Natural killer cell (primary cell): ENCODE measurements at regions not wholly inside any gene's neighbourhood (a gene's known extent, or its start where the extent isn't known, plus 50 kb on each side); places are given as distances from the start of the nearest gene placed in this dataset.

Source experiments
- ATAC-seq, 3 donors: fragments of 150-1000 bp in 2 of 3; fragments of 200-7000 bp in 1 of 3; cut with Tn5 transposase; 1 replicate in 1 of 3; 2 replicates in 2 of 3; pipeline ENCODE4 v1.10.0; 2021; ENCODE audit warnings: mild to moderate bottlenecking in 2 of 3, moderate library complexity in 2 of 3
- DNase-seq, 2 donors: peaks; one replicate each; pipeline versions ENCODE4 v3.0.0 to v3.0.0-alpha.2; 2013 to 2021; ENCODE audit warnings: mixed read lengths in 1 of 2
- H3K27ac ChIP-seq: one replicate; pipeline ENCODE4 v1.5.1; 2013; ENCODE audit warnings: mild to moderate bottlenecking, low read length
- H3K27me3 ChIP-seq: one replicate; pipeline ENCODE4 v1.6.1; 2013; ENCODE audit warnings: low read length; ENCODE audit not compliant: control insufficient read depth, insufficient read depth
- H3K36me3 ChIP-seq: one replicate; pipeline ENCODE4 v1.6.1; 2013; ENCODE audit warnings: low read length; ENCODE audit not compliant: control insufficient read depth, insufficient read depth
- H3K4me1 ChIP-seq: one replicate; pipeline ENCODE4 v1.6.1; 2013; ENCODE audit warnings: low read length; ENCODE audit not compliant: control insufficient read depth, insufficient read depth
- H3K4me3 ChIP-seq: one replicate; pipeline ENCODE4 v1.5.1; 2013; ENCODE audit warnings: low read length
- H3K9me3 ChIP-seq: one replicate; pipeline ENCODE4 v1.6.1; 2013; ENCODE audit warnings: low read length; ENCODE audit not compliant: control insufficient read depth, insufficient read depth
- H3K27ac Mint-ChIP-seq, 2 donors: one replicate each; pipeline ENCODE4 v1.8.0; 2022; ENCODE audit warnings: mild to moderate bottlenecking in 2 of 2, mixed read lengths in 2 of 2, moderate library complexity in 1 of 2
- H3K27me3 Mint-ChIP-seq, 2 donors: one replicate each; pipeline ENCODE4 v1.8.0; 2022; ENCODE audit warnings: low read depth in 2 of 2, mixed read lengths in 2 of 2
- H3K36me3 Mint-ChIP-seq: one replicate; pipeline ENCODE4 v1.8.0; 2022; ENCODE audit warnings: mixed read lengths
- H3K4me1 Mint-ChIP-seq, 2 donors: one replicate each; pipeline ENCODE4 v1.8.0; 2022; ENCODE audit warnings: mixed read lengths in 2 of 2
- H3K4me3 Mint-ChIP-seq: one replicate; pipeline ENCODE4 v1.8.0; 2022; ENCODE audit warnings: mild to moderate bottlenecking, moderate library complexity, mixed read lengths
- H3K9me3 Mint-ChIP-seq, 2 donors: one replicate each; pipeline ENCODE4 v1.8.0; 2022; ENCODE audit warnings: mixed read lengths in 2 of 2
- CTCF ChIP-seq: fragments of 200-600 bp; IDR thresholded peaks from one replicate; pipeline ENCODE4 v1.8.0; 2022; ENCODE audit warnings: antibody characterized with exemption
- WGBS: methylation state at CpG from one replicate; pipeline ENCODE4 v1.1.7; 2013; ENCODE audit warnings: missing lambda C conversion rate; ENCODE audit not compliant: insufficient coverage; 5-methylcytosine and 5-hydroxymethylcytosine counted together
- intact Hi-C: fragments of 100-400 bp; cut with micrococcal nuclease; formaldehyde crosslinking; loops from one replicate; pipeline ENCODE4 v1.14.2; 2022

DNA sequence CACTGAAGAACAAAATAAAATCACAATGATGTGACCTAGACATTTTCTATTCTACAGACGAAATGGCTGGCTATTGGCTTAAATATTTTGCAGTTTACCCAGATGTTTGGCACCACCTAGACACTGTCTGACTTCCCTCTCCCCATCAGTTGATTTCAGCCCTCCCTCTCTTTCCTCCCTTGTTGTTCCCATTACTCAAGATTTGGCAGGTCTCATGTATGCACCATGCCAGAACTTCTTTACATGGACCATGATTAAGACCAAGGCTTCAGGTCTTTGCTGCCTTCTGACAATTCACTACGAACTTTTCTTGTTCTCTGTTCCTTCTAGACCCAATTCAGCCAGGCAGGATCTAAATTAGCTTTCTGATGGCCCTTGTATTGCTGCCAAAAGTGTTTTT, 66.6 kb upstream of the GDNF start:
- Histone ChIP-seq H3K27ac (no peak overlapping the region), H3K27me3 (no peaks in the 10 kb centered on the region), H3K36me3 (no peaks in the 10 kb centered on the region), H3K9me3 (no peaks in the 10 kb centered on the region), H3K4me1 (no peaks in the 10 kb centered on the region), H3K4me3 (no peak overlapping the region)
- DNase-seq (no peak), ATAC-seq (no peak)
- peaks cover 5 to 6% of the 10 kb centered on the region in 2 donors for H3K9me3 Mint-ChIP-seq
- peaks cover 0 to 11% of the 10 kb centered on the region in 2 donors for H3K4me1 Mint-ChIP-seq
- no peak overlapping the region for H3K4me3 Mint-ChIP-seq
- intact Hi-C loops: no loop called here
- 61% methylated on average over 2 of the region's 2 CpGs for WGBS
- H3K36me3 Mint-ChIP-seq: no peaks in the 10 kb centered on the region
- H3K27ac Mint-ChIP-seq: no peak overlapping the region
- peaks cover 3 to 10% of the 10 kb centered on the region in 2 donors for H3K27me3 Mint-ChIP-seq
- TF ChIP-seq CTCF: no peak

DNA sequence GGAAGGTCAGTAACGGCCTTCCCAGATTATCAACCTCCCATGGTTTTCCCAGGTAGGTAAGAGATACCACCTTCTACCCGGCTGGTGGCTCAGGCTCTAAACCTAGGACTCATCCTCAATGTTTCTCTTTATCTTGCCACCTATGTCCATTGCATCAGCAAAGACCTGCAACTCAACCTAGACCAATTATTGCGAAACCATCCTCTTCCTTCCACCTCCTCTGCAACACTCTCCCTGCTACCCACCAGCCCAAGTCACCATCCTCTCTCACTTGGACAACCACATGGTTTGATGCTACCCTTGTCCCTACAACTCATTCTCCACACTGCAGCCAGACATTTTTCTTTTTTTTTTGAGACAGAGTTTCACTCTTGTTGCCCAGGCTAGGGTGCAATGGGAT, 65.4 kb upstream of the GDNF start:
- H3K27me3 Mint-ChIP-seq: peaks cover 0 to 3% of the 10 kb centered on the region in 2 donors
- ATAC-seq: no peak
- no peak overlapping the region for H3K27ac Mint-ChIP-seq
- intact Hi-C loops: no loop called here
- Histone ChIP-seq H3K27me3 (no peaks in the 10 kb centered on the region), H3K4me3 (no peak overlapping the region), H3K4me1 (no peaks in the 10 kb centered on the region), H3K36me3 (no peaks in the 10 kb centered on the region), H3K27ac (no peak overlapping the region), H3K9me3 (no peaks in the 10 kb centered on the region)
- WGBS: 91% methylated on average over 3 of the region's 3 CpGs
- H3K9me3 Mint-ChIP-seq: peaks cover 5 to 6% of the 10 kb centered on the region in 2 donors
- no peak for DNase-seq
- no peak for TF ChIP-seq CTCF
- H3K4me1 Mint-ChIP-seq: peaks cover 0 to 6% of the 10 kb centered on the region in 2 donors
- no peak overlapping the region for H3K4me3 Mint-ChIP-seq
- no peaks in the 10 kb centered on the region for H3K36me3 Mint-ChIP-seq

GRCh38 chr5:37902323-37902722, 62.5 kb upstream of the GDNF start:
- no peaks in the 10 kb centered on the region for H3K36me3 Mint-ChIP-seq

More at GRCh38 chr5:37902323-37902722, 62.5 kb upstream of the GDNF start:
- ATAC-seq (no peak), DNase-seq (no peak)
- Mint-ChIP-seq H3K27me3 (peaks cover 0 to 3% of the 10 kb centered on the region in 2 donors), H3K27ac (no peak overlapping the region), H3K4me3 (no peak overlapping the region), H3K4me1 (no peaks in the 10 kb centered on the region), H3K9me3 (peaks cover 5 to 6% of the 10 kb centered on the region in 2 donors)
- Histone ChIP-seq H3K36me3 (no peaks in the 10 kb centered on the region), H3K4me3 (no peak overlapping the region), H3K27me3 (no peaks in the 10 kb centered on the region), H3K9me3 (no peaks in the 10 kb centered on the region), H3K4me1 (no peaks in the 10 kb centered on the region), H3K27ac (no peak overlapping the region)
- TF ChIP-seq CTCF: no peak
- intact Hi-C loops: no loop called here
- 81% methylated on average over 3 of the region's 3 CpGs for WGBS
